IMR-90 (cell line): ENCODE measurements at regions not wholly inside any gene's neighbourhood (a gene's known extent, or its start where the extent isn't known, plus 50 kb on each side); places are given as distances from the start of the nearest gene placed in this dataset.

Experiments used
- ATAC-seq: fragments of 200-7000 bp; cut with Tn5 transposase; 2 replicates; pipeline ENCODE4 v1.9.1; 2020; ENCODE audit warnings: low read depth, mild to moderate bottlenecking, moderate library complexity
- BruUV-seq: library from RNA; stranded (reverse); fragments of 400-500 nt; replicated peaks from 2 replicates; lab custom pipeline; 2021; lab: Mats Ljungman, UMichigan
- CTCF ChIA-PET: fragments of 300-600 bp; formaldehyde crosslinking; extraction: SDS; loops from one replicate; lab custom pipeline; 2021; ENCODE audit warnings: antibody characterized with exemption; lab: Yijun Ruan, JAX
- POLR2A ChIA-PET: fragments of 300-600 bp; sonication (Branson Sonifier 250); formaldehyde crosslinking; loops from one replicate; lab custom pipeline; 2022; ENCODE audit warnings: antibody characterized with exemption; ENCODE audit not compliant: unreplicated experiment; lab: Charles Lee
- DNase-seq: peaks from one replicate; pipeline ENCODE4 v3.0.0; 2013
- H2AFZ ChIP-seq: replicated peaks from 2 replicates; pipeline ENCODE3; 2013; ENCODE audit warnings: low read length, mild to moderate bottlenecking; ENCODE audit not compliant: poor library complexity
- H2AK5ac ChIP-seq: 2 replicates; pipeline ENCODE4 v1.6.1; 2013; ENCODE audit warnings: low read depth, low read length, inconsistent platforms
- H2AK9ac ChIP-seq: replicated peaks from 2 replicates; pipeline ENCODE3; 2013; ENCODE audit warnings: mild to moderate bottlenecking, low read depth, low read length, moderate library complexity; ENCODE audit not compliant: poor library complexity
- H2BK120ac ChIP-seq: 2 replicates; pipeline ENCODE4 v1.6.1; 2013; ENCODE audit warnings: low read depth, low read length, inconsistent platforms
- H2BK15ac ChIP-seq: 3 replicates; pipeline ENCODE4 v1.6.1; 2013; ENCODE audit warnings: low read depth, low read length, inconsistent platforms
- H2BK20ac ChIP-seq: 2 replicates; pipeline ENCODE4 v1.6.1; 2013; ENCODE audit warnings: low read depth, mild to moderate bottlenecking, inconsistent platforms, low read length, moderate library complexity
- H2BK5ac ChIP-seq: 2 replicates; pipeline ENCODE4 v1.6.1; 2013; ENCODE audit warnings: mild to moderate bottlenecking, low read depth, low read length, inconsistent platforms; ENCODE audit not compliant: poor library complexity, severe bottlenecking
- H3K14ac ChIP-seq: replicated peaks from 2 replicates; pipeline ENCODE4 v1.6.1; 2013; ENCODE audit warnings: low read depth, low read length, inconsistent platforms
- H3K18ac ChIP-seq: 2 replicates; pipeline ENCODE4 v1.6.1; 2013; ENCODE audit warnings: low read depth, low read length, control low read depth
- H3K23ac ChIP-seq: 2 replicates; pipeline ENCODE4 v1.6.1; 2013; ENCODE audit warnings: low read depth, low read length, inconsistent platforms
- H3K27ac ChIP-seq: 2 replicates; pipeline ENCODE4 v1.5.1; 2013; ENCODE audit warnings: mild to moderate bottlenecking, control low read depth, low read length; ENCODE audit not compliant: insufficient read depth
- H3K27me3 ChIP-seq: 2 replicates; pipeline ENCODE4 v1.6.1; 2013; ENCODE audit warnings: low read length; ENCODE audit not compliant: control insufficient read depth, insufficient read depth
- H3K36me3 ChIP-seq: 2 replicates; pipeline ENCODE4 v1.6.1; 2013; ENCODE audit warnings: low read length, mixed read lengths; ENCODE audit not compliant: control insufficient read depth, insufficient read depth
- H3K4ac ChIP-seq: 2 replicates; pipeline ENCODE4 v1.6.1; 2013; ENCODE audit warnings: low read depth, low read length, inconsistent platforms
- H3K4me1 ChIP-seq: 2 replicates; pipeline ENCODE4 v1.6.1; 2013; ENCODE audit warnings: low read length, mixed read lengths; ENCODE audit not compliant: control insufficient read depth, insufficient read depth
- H3K4me2 ChIP-seq: 2 replicates; pipeline ENCODE4 v1.6.1; 2013; ENCODE audit warnings: low read depth, mild to moderate bottlenecking, control low read depth, low read length, moderate library complexity
- H3K4me3 ChIP-seq: 2 replicates; pipeline ENCODE4 v1.5.1; 2013; ENCODE audit warnings: low read depth, mild to moderate bottlenecking, control low read depth, low read length, moderate library complexity; ENCODE audit not compliant: insufficient read depth
- H3K56ac ChIP-seq: 2 replicates; pipeline ENCODE4 v1.6.1; 2013; ENCODE audit warnings: low read length, inconsistent platforms; ENCODE audit not compliant: insufficient read depth; ENCODE audit errors: extremely low read depth
- H3K79me1 ChIP-seq, 2 experiments: 2 replicates each; pipeline ENCODE4 v1.6.1; 2013; ENCODE audit warnings: low read length in 2 of 2, inconsistent platforms in 1 of 2, low read depth in 1 of 2
- H3K9ac ChIP-seq: 2 replicates; pipeline ENCODE4 v1.6.1; 2013; ENCODE audit warnings: low read depth, low read length, control low read depth
- H3K9me1 ChIP-seq: 2 replicates; pipeline ENCODE4 v1.6.1; 2013; ENCODE audit warnings: low read length, inconsistent platforms; ENCODE audit not compliant: insufficient read depth
- H3K9me3 ChIP-seq: 2 replicates; pipeline ENCODE4 v1.6.1; 2013; ENCODE audit warnings: low read length; ENCODE audit not compliant: control insufficient read depth, insufficient read depth
- H4K20me1 ChIP-seq: 2 replicates; pipeline ENCODE4 v1.6.1; 2013; ENCODE audit warnings: low read length, inconsistent platforms; ENCODE audit not compliant: insufficient read depth
- H4K5ac ChIP-seq: 2 replicates; pipeline ENCODE4 v1.6.1; 2013; ENCODE audit warnings: mild to moderate bottlenecking, low read depth, low read length, control low read depth
- H4K8ac ChIP-seq, 2 experiments: 2 replicates each; pipeline ENCODE4 v1.6.1; 2013; ENCODE audit warnings: low read depth in 2 of 2, low read length in 2 of 2, control low read depth in 1 of 2, inconsistent platforms in 1 of 2
- H4K91ac ChIP-seq: 2 replicates; pipeline ENCODE4 v1.6.1; 2013; ENCODE audit warnings: low read depth, low read length, inconsistent platforms; ENCODE audit not compliant: insufficient read depth
- BHLHE40 ChIP-seq: fragments of 150-350 bp; IDR thresholded peaks from 2 replicates; pipeline ENCODE4 v1.6.1; 2016; ENCODE audit warnings: mild to moderate bottlenecking, low read depth, low read length
- CEBPB ChIP-seq: IDR thresholded peaks from 2 replicates; pipeline ENCODE4 v1.6.1; 2012; ENCODE audit warnings: low read depth, low read length, improper control_type of control experiment
- CHD1 ChIP-seq: IDR thresholded peaks from 2 replicates; pipeline ENCODE4 v1.6.1; 2012; ENCODE audit warnings: low read depth, low read length, improper control_type of control experiment
- CTCF ChIP-seq: conservative IDR thresholded peaks from 2 replicates; pipeline ENCODE4 v1.5.1; 2012; ENCODE audit warnings: mild to moderate bottlenecking, low read depth, low read length, improper control_type of control experiment
- ELK1 ChIP-seq: fragments of 150-350 bp; IDR thresholded peaks from 2 replicates; pipeline ENCODE4 v1.6.1; 2016; ENCODE audit warnings: low read depth, mild to moderate bottlenecking, low read length, moderate library complexity, borderline replicate concordance
- FOS ChIP-seq: fragments of 150-350 bp; IDR thresholded peaks from 2 replicates; pipeline ENCODE4 v1.6.1; 2016; ENCODE audit warnings: low read depth, low read length
- MAZ ChIP-seq: IDR thresholded peaks from 2 replicates; pipeline ENCODE4 v1.6.1; 2012; ENCODE audit warnings: low read depth, mild to moderate bottlenecking, low read length, improper control_type of control experiment, moderate library complexity, borderline replicate concordance
- MXI1 ChIP-seq: IDR thresholded peaks from 2 replicates; pipeline ENCODE4 v1.6.1; 2012; ENCODE audit warnings: low read depth, mild to moderate bottlenecking, low read length, moderate library complexity, borderline replicate concordance
- NFE2L2 ChIP-seq: fragments of 150-350 bp; IDR thresholded peaks from 2 replicates; pipeline ENCODE4 v1.6.1; 2016; ENCODE audit warnings: low read depth, mild to moderate bottlenecking, low read length
- POLR2A ChIP-seq: IDR thresholded peaks from 2 replicates; pipeline ENCODE4 v1.6.1; 2012; ENCODE audit warnings: mild to moderate bottlenecking, low read depth, low read length
- RAD21 ChIP-seq: IDR thresholded peaks from 2 replicates; pipeline ENCODE4 v1.6.1; 2012; ENCODE audit warnings: low read length, improper control_type of control experiment
- RCOR1 ChIP-seq: IDR thresholded peaks from 2 replicates; pipeline ENCODE4 v1.6.1; 2012; ENCODE audit warnings: mild to moderate bottlenecking, low read length, improper control_type of control experiment; ENCODE audit not compliant: insufficient replicate concordance
- RFX5 ChIP-seq: IDR thresholded peaks from 2 replicates; pipeline ENCODE4 v1.8.0; 2012; ENCODE audit warnings: low read depth, mild to moderate bottlenecking, low read length, moderate library complexity
- SMC3 ChIP-seq: fragments of 150-350 bp; IDR thresholded peaks from 2 replicates; pipeline ENCODE4 v1.6.1; 2016; ENCODE audit warnings: low read depth, mild to moderate bottlenecking, antibody characterized with exemption, low read length, moderate library complexity
- USF2 ChIP-seq: fragments of 150-350 bp; IDR thresholded peaks from 2 replicates; pipeline ENCODE4 v1.6.1; 2017; ENCODE audit warnings: mild to moderate bottlenecking, antibody characterized with exemption, low read length, low read depth
- WGBS, 2 experiments: methylation state at CpG; one replicate each; pipeline versions ENCODE4 v1.1.5 to v1.1.7; 2013; ENCODE audit warnings: missing lambda C conversion rate in 2 of 2; ENCODE audit not compliant: insufficient read length in 1 of 2; ENCODE audit errors: extremely low coverage in 2 of 2; 5-methylcytosine and 5-hydroxymethylcytosine counted together
- dilution Hi-C: fragments of 300-500 bp; cut with HindIII; formaldehyde crosslinking; loops from one replicate; pipeline ENCODE4 v1.14.3; 2018; ENCODE audit warnings: low sequenced_read_pairs; ENCODE audit not compliant: unreplicated experiment
- in situ Hi-C: fragments of 300-500 bp; cut with MboI; formaldehyde crosslinking; loops from 3 replicates; pipeline ENCODE4 v1.14.3; 2019; ENCODE audit warnings: low sequenced_read_pairs, inconsistent platforms, mixed read lengths
- intact Hi-C: fragments of 100-400 bp; cut with micrococcal nuclease; formaldehyde crosslinking; loops from 2 replicates; pipeline ENCODE4 v1.10.0; 2022

- intact Hi-C loops (loop anchor here (10.0 kb wide), 1 partner anchor 91 kb away; no protein-coding TSS in a partner anchor), dilution Hi-C loops (no loop called here), in situ Hi-C loops (no loop called here)
- TF ChIP-seq RCOR1: no peak
- TF ChIP-seq FOS: no peak
- TF ChIP-seq CHD1: no peak
- TF ChIP-seq CEBPB: no peak
- no peak for TF ChIP-seq BHLHE40
- TF ChIP-seq RFX5: no peak
- no peak for TF ChIP-seq ELK1
- no peak for TF ChIP-seq USF2
- TF ChIP-seq RAD21: no peak
- TF ChIP-seq POLR2A: no peak
- TF ChIP-seq SMC3: no peak
- no peak for TF ChIP-seq MXI1
- TF ChIP-seq CTCF: no peak
- TF ChIP-seq MAZ: no peak
- no peak for TF ChIP-seq NFE2L2
- no peaks in the 10 kb centered on the region for H3K9me1 ChIP-seq
- no peak overlapping the region for H3K23ac ChIP-seq
- DNase-seq (no peak), ATAC-seq (no peak)
- no peak overlapping the region for H2BK120ac ChIP-seq
- H3K9ac ChIP-seq: no peak overlapping the region
- H3K4ac ChIP-seq: no peak overlapping the region
- no peak overlapping the region for H3K4me2 ChIP-seq
- H3K4me1 ChIP-seq: peaks cover 2% of the 10 kb centered on the region; the same call in 1 of the 2 replicates
- H4K8ac ChIP-seq: no peak overlapping the region
- no peaks in the 10 kb centered on the region for H4K20me1 ChIP-seq
- 100% methylated on average over 1 of the region's 3 CpGs; no CpG with 5 or more reads in 1 of the 2 experiments for WGBS, 2 experiments
- H2BK5ac ChIP-seq: no peak overlapping the region
- H3K27ac ChIP-seq: no peak overlapping the region
- BruUV-seq: no TSS peak
- CTCF ChIA-PET: no interaction called here
- no peak overlapping the region for H2AK9ac ChIP-seq
- no peaks in the 10 kb centered on the region for H3K36me3 ChIP-seq
- no peak overlapping the region for H4K91ac ChIP-seq
- H2AFZ ChIP-seq: no peak overlapping the region
- H2BK20ac ChIP-seq: no peak overlapping the region
- H3K9me3 ChIP-seq: no peaks in the 10 kb centered on the region
- no peak overlapping the region for H4K5ac ChIP-seq
- peaks cover 2% of the 10 kb centered on the region; the same call in 1 of the 2 replicates for H3K27me3 ChIP-seq
- H2AK5ac ChIP-seq: no peak overlapping the region
- H3K56ac ChIP-seq: no peak overlapping the region
- POLR2A ChIA-PET: no interaction called here
- H3K18ac ChIP-seq: no peak overlapping the region
- H2BK15ac ChIP-seq: no peak overlapping the region
- no peaks in the 10 kb centered on the region for H3K79me1 ChIP-seq
- H3K14ac ChIP-seq: no peak overlapping the region
- no peak overlapping the region for H3K4me3 ChIP-seq
These were observed 303.1 kb upstream of the SORL1-AS1 start for GRCh38 chr11:121755906-121756305.
